Fibroblast of villous mesenchyme (primary cell): ENCODE measurements at regions not wholly inside any gene's neighbourhood (a gene's known extent, or its start where the extent isn't known, plus 50 kb on each side); places are given as distances from the start of the nearest gene placed in this dataset.

Experiments
- DNase-seq: peaks from one replicate; pipeline ENCODE4 v3.0.0-alpha.2; 2010; ENCODE audit warnings: low read depth
- H3K4me3 ChIP-seq: 2 replicates; pipeline ENCODE4 v1.5.1; 2011; ENCODE audit warnings: low read depth, mild to moderate bottlenecking, low read length
- TF ChIP-seq, protein P1 (sequence below): IDR thresholded peaks from 2 replicates; pipeline ENCODE4 v1.5.1; 2012; ENCODE audit warnings: low read depth, mild to moderate bottlenecking, low read length; ENCODE audit not compliant: insufficient read depth

DNA sequence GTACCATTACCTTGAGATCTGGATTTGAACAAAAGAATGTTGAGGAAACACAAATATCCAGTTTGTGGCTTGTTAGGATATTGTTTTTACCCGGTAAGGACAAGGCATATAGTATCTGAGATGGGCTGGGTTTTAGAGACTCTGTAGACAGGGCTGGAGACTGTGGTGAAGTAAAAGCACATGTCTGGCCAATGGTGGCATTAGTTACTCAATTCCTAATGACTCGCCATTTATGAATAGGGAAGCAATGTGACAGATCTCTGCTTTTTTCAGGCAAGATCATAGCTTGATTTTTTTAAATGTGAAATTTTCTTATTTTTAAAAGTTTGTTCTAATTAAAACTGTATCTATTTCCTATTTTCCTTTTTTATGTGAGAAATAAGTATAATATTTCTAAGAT is 371.1 kb upstream of the SPRY2 start:
- DNase-seq: no peak
- no peak overlapping the region for H3K4me3 ChIP-seq
- TF ChIP-seq, protein P1, sequence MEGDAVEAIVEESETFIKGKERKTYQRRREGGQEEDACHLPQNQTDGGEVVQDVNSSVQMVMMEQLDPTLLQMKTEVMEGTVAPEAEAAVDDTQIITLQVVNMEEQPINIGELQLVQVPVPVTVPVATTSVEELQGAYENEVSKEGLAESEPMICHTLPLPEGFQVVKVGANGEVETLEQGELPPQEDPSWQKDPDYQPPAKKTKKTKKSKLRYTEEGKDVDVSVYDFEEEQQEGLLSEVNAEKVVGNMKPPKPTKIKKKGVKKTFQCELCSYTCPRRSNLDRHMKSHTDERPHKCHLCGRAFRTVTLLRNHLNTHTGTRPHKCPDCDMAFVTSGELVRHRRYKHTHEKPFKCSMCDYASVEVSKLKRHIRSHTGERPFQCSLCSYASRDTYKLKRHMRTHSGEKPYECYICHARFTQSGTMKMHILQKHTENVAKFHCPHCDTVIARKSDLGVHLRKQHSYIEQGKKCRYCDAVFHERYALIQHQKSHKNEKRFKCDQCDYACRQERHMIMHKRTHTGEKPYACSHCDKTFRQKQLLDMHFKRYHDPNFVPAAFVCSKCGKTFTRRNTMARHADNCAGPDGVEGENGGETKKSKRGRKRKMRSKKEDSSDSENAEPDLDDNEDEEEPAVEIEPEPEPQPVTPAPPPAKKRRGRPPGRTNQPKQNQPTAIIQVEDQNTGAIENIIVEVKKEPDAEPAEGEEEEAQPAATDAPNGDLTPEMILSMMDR: no peak

DNA sequence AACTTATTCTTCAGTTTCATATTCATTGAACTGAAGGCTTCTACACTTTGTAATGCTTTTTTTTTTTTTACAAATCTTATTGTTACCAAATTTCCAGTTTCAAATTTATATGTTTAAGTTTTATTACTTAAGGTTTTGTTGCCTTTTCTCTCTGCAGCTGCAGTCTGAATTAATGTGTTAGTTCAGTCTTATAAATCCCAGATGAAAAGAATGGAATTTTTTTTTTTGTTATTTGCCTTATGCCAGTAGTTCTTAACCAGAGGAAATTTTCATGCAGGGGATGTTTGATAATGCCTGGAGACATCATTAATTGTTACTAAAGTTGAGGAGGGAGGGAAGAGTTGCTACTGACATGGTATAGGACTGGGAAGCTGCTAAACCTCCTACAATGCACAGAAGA is 367.9 kb upstream of the SPRY2 start:
- no peak for DNase-seq
- TF ChIP-seq, protein P1: no peak
- H3K4me3 ChIP-seq: no peak overlapping the region

DNA sequence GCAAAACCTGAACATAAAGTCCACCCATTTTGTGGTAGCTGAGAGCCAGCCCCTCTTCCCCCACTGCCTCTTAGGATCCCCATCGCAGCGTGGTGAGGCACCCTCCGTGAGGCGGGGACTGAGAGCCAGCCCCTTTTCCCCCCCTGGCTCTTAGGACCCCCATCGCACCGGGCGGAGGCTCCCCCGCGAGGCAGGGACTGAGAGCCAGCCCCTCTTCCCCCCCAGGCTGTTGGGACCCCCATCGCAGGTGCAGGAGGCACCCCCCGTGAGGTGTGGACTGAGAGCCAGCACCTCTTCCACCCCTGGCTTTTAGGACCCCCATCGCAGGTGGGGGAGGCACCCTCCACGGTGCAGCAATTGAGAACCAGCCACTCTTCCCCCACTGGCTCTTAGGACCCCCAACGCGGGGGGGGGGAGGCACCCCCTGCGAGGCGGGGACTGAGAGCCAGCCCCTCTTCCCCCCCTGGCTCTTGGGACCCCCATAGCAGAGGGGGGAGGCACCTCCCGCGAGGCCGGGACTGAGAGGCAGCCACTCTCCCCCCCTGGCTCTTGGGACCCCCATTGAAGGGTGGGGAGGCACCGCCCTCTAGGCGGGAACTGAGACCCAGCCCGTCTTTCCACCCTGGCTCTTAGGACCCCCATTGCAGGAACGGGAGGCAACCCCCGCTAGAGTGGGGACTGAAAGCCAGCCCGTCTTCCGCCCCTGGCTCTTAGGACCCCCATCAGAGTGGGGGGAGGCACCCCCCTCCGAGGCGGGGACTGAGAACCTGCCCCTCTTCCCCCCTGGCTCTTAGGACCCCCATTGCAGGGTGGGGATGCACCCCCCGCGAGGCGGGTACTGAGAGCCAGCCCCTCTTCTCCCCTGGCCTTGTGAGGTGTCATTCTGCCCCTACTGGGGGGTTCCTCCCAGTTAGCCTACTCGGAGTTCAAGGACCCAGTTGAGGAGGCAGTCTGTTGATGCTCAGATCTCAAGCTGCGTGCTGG is 366.4 kb upstream of the SPRY2 start:
- DNase-seq: no peak
- no peak overlapping the region for H3K4me3 ChIP-seq
- TF ChIP-seq, protein P1: no peak

DNA sequence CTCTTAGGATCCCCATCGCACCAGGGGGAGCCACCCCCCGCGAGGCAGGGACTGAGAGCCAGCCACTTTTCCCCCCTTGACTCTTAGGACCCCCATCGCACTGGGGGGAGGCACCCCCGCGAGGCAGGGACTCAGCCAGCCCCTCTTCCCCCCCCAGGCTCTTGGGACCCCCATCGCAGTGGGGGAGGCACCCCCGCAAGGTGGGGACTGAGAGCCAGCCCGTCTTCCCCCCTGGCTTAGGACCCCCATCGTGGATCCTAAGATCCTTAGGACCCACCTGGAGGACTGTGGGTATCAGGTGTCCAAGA is 365.2 kb upstream of the SPRY2 start:
- no peak for DNase-seq
- no peak overlapping the region for H3K4me3 ChIP-seq
- TF ChIP-seq, protein P1: no peak

DNA sequence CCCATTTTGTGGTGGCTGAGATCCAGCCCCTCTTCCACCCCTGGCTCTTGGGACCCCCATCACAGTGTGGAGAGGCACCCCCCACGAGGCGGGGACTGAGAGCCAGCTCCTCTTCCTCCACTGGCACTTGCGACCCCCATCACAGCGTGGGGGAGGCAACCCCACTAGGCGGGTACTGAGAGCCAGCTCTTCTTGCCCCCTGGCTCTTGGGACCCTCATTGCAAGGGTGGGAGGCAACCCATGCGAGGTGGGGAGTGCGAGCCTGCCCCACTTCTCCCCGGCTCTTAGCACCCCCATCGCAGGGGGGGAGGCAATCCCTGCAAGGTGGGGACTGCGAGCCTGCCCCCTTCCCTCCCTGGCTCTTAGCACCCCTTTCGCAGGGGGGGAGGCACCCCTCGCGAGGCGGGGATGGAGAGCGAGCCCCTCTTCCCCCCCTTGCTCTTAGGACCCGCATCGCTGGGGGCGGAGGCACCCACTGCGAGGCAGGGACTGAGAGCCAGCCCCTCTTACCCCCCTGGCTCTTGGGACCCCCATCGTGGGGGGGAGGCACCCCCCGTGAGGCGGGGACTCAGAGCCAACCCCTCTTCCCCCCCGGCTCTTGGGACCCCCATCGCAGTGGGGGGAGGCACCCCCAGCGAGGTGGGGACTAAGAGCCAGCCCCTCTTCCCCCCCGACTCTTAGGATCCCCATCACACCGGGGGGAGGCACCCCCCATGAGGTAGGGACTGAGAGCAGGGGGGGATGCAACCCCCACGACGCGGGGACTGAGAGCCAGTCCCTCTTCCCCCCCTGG is 364.6 kb upstream of the SPRY2 start:
- TF ChIP-seq, protein P1: no peak
- no peak for DNase-seq
- H3K4me3 ChIP-seq: no peak overlapping the region

DNA sequence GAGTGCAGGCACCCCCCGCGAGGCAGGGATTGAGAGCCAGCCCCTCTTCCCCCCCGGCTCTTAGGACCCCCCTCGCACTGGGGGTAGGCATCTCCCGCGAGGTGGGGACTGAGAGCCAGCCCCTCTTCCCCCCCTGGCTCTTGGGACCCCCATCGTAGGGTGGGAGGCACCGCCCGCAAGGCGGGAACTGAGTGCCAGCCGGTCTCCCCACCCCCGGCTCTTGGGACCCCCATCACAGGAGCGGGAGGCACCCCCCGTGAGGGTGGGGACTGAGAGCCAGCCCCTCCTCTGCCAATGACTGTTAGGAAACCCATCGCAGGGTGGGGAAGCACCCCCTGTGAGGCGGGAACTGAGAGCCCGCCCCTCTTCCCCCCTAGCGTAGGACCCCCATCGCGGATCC is 363.4 kb upstream of the SPRY2 start:
- H3K4me3 ChIP-seq: no peak overlapping the region
- TF ChIP-seq, protein P1: no peak

More for the DNA sequence above, 363.4 kb upstream of the SPRY2 start:
- no peak for DNase-seq
